Keratinocyte (primary cell): ENCODE measurements at regions not wholly inside any gene's neighbourhood (a gene's known extent, or its start where the extent isn't known, plus 50 kb on each side); places are given as distances from the start of the nearest gene placed in this dataset.

ENCODE experiments used
- CTCF ChIP-seq, 3 experiments: IDR thresholded peaks in 1 of 3; conservative IDR thresholded peaks in 1 of 3; optimal IDR thresholded peaks in 1 of 3; 2 replicates in 2 of 3; 3 replicates in 1 of 3; pipeline versions ENCODE3 to v1.5.1; 2011; ENCODE audit warnings: low read length in 3 of 3, mild to moderate bottlenecking in 3 of 3, moderate library complexity in 2 of 3, control low read depth in 1 of 3, inconsistent platforms in 1 of 3; ENCODE audit not compliant: insufficient read depth in 2 of 3; ENCODE audit errors: extremely low read depth in 1 of 3
- EZH2 ChIP-seq: IDR thresholded peaks from one replicate; pipeline ENCODE4 v1.6.1; 2012; ENCODE audit warnings: inconsistent platforms, mild to moderate bottlenecking, low read length, moderate library complexity

- TF ChIP-seq CTCF (optimal IDR thresholded peaks at IDR 0.05 in 1 of 3, IDR thresholded peaks at IDR 0.05 in 1 of 3, conservative IDR thresholded peaks at IDR 0.05 in 1 of 3; ENCODE audit: extremely low read depth in 1 of 3, insufficient read depth in 2 of 3, low read length in 3 of 3) (no peak), EZH2 (no peak)
Measured at GRCh38 chr11:34825315-34825669, 90.9 kb downstream of the APIP start.
